AG04449 (cell line): ENCODE measurements at regions not wholly inside any gene's neighbourhood (a gene's known extent, or its start where the extent isn't known, plus 50 kb on each side); places are given as distances from the start of the nearest gene placed in this dataset.

Experiments used
- CTCF ChIA-PET: fragments of 350-600 bp; formaldehyde crosslinking; extraction: SDS; loops from one replicate; lab custom pipeline; 2021; ENCODE audit warnings: antibody characterized with exemption; lab: Yijun Ruan, JAX
- POLR2A ChIA-PET: fragments of 400-600, 350-600 bp; formaldehyde crosslinking; extraction: SDS; loops from one replicate; lab custom pipeline; 2020; ENCODE audit warnings: antibody characterized with exemption, inconsistent platforms; lab: Yijun Ruan, JAX
- DNase-seq: peaks from one replicate; pipeline ENCODE4 v3.0.0-alpha.2; 2010; ENCODE audit warnings: low read depth, low spot score
- H3K4me3 ChIP-seq: 2 replicates; pipeline ENCODE4 v1.5.1; 2011; ENCODE audit warnings: low read depth, mild to moderate bottlenecking, control low read depth, low read length
- TF ChIP-seq, protein P1 (sequence below): IDR thresholded peaks from one replicate; pipeline ENCODE4 v1.5.1; 2011; ENCODE audit warnings: mild to moderate bottlenecking, moderate library complexity, low read length, control low read depth, inconsistent platforms; ENCODE audit not compliant: insufficient read depth; ENCODE audit errors: missing control alignments

DNA sequence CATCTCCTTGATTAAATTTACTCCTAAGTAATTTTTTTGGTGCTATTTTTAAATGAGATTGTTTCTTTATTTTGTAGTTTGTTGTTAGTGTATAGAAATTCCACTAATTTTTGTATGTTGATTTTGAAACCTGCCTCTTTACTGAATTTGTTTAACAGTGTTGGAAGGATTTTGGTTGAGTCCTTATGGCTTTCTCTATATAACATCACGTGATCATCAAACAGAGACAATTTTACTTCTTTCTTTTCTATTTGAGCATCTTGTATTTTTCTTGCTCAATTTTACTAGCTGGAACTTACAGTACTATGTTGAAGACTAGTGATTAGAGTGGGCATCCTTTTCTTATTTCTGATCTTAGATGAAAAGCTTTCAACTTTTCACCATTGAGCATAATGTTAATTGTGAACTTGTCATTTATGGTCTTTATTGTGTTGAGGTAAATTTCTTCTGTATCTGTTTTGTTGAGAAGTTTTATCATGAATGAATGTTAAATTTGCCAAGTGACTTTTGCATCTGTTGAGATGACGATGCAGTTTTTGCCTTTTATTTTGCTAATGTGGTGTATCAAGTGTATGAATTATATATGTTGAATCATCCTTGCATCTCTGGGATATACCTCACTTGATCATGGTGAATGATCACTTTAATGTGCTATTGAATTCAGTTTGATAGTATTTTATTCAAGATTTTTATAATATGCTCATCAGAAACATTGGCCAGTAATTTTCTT, 645.3 kb upstream of the DDX18 start:
- ChIA-PET POLR2A (no interaction called here), CTCF (no interaction called here)
- TF ChIP-seq, protein P1, sequence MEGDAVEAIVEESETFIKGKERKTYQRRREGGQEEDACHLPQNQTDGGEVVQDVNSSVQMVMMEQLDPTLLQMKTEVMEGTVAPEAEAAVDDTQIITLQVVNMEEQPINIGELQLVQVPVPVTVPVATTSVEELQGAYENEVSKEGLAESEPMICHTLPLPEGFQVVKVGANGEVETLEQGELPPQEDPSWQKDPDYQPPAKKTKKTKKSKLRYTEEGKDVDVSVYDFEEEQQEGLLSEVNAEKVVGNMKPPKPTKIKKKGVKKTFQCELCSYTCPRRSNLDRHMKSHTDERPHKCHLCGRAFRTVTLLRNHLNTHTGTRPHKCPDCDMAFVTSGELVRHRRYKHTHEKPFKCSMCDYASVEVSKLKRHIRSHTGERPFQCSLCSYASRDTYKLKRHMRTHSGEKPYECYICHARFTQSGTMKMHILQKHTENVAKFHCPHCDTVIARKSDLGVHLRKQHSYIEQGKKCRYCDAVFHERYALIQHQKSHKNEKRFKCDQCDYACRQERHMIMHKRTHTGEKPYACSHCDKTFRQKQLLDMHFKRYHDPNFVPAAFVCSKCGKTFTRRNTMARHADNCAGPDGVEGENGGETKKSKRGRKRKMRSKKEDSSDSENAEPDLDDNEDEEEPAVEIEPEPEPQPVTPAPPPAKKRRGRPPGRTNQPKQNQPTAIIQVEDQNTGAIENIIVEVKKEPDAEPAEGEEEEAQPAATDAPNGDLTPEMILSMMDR: no peak
- no peak overlapping the region for H3K4me3 ChIP-seq
- DNase-seq: no peak

DNA sequence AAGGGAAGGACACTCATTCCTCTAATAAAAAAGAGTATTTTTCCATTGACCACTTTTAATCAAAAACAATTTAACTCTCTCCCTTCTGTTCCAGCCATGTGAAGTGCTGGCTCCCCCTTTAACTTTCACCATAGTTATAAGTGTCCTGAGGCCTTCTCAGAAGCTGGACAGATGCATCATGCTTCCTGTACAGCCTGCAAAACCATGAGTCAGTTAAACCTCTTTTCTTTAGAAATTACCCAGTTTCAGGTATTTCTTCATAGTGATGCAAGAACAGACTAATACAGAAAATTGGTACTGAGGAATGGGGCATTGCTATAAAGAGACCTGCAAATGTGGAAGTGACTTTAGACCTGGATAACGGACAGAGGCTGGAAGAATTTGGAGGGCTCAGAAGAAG, 643.6 kb upstream of the DDX18 start:
- POLR2A ChIA-PET: no interaction called here

DNA sequence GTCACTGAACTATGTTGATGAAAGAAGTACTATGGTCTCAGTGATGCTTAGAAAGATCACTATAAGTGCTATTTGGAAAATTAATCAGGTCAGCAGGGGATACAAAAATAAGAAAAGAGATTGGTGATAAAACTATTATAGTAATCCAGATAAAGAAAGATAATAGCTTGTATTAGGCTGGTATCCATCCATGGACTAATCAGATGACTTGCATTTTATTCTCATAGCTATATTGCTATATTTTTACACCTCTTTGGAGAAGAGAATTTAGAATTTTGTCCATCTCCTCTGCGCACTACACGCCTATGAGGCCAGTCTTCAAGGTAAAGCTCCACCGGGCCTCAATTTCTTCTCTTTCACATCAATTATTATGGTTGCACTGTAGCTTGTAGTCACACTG, 635.1 kb upstream of the DDX18 start:
- H3K4me3 ChIP-seq: no peak overlapping the region
- TF ChIP-seq, protein P1: no peak
- DNase-seq: no peak
- POLR2A ChIA-PET: no interaction called here
- CTCF ChIA-PET: no interaction called here

More for the DNA sequence above, 643.6 kb upstream of the DDX18 start:
- no peak for DNase-seq
- no peak overlapping the region for H3K4me3 ChIP-seq
- CTCF ChIA-PET: no interaction called here
- TF ChIP-seq, protein P1: no peak

DNA sequence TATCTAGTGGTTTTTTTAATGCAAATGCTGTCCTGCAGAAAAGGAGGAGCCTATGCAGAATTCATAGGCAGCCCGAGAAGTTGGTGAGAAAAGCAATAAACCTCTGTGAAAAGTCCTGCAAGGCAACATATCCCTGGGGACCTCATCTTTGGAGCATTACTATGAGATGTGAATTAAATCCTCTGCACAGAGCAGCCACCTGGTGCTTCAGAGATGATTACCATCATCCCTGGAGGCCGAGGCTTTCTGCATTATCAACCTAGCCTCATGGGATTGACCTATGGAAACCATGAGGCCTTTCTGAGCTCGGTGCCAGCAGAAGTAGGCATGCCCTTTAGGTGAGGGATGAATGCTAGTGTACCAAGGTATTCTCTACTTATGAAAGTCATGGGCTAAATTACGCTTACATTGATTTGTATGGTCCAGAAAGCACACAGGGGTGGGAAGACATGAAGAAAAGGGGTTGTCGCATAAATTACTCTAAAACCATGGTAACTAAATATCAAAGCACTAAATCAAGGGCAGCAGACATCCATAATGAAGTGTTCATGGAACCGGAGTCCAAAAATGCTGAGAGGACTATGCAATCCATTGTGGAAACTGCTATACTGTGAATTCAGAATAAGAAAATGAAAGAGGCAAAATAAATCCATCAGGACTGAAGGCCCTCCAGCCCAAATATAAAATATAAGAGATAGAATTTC, 623.5 kb upstream of the DDX18 start:
- DNase-seq: no peak
- no peak overlapping the region for H3K4me3 ChIP-seq
- TF ChIP-seq, protein P1: no peak
- ChIA-PET POLR2A (no interaction called here), CTCF (no interaction called here)

DNA sequence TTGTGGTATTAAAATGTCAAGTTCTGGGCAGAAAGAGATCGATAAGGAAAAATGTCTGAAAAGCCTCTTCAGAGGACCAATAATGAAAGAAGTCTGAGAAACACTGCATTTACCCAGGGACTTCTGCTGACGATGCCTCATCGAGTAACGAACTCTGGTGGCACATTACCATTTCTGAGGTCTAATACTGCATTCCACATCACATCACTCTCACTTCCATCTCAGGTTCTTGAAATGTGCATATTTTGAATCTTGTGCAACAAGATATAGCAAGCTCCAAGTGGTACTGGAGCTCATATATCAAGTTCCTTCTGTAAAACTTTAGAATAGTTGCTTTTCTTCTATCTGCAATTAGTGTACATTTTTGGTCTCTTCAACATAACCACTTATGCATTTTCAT, 619.1 kb upstream of the DDX18 start:
- no peak overlapping the region for H3K4me3 ChIP-seq
- CTCF ChIA-PET: no interaction called here
- TF ChIP-seq, protein P1: no peak
- no peak for DNase-seq
- POLR2A ChIA-PET: no interaction called here

DNA sequence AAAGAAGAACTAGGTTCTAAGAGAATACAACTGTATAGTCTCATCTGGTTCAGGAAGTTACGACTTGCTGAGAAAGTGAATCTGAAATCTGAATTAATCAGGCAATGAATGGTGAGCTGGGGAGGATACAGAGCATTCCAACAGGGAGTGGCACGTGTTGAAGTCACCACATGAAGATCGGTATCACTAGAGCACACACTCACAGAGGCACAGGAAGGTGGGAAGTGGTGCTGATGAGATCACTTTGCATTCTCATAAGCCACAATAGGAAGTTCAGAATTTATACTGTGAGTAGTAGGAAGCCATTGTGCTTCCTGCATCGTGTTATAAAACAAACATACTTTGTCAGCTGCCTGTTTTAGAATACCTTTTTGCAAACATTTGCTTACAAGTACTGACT, 615.0 kb upstream of the DDX18 start:
- DNase-seq: no peak
- CTCF ChIA-PET: no interaction called here

More for the DNA sequence above, 615.0 kb upstream of the DDX18 start:
- no peak overlapping the region for H3K4me3 ChIP-seq
- POLR2A ChIA-PET: no interaction called here
- TF ChIP-seq, protein P1: no peak
